CD14-positive monocyte (primary cell): ENCODE measurements at regions not wholly inside any gene's neighbourhood (a gene's known extent, or its start where the extent isn't known, plus 50 kb on each side); places are given as distances from the start of the nearest gene placed in this dataset.

Source experiments
- DNase-seq, 3 donors: peaks; one replicate each; pipeline ENCODE4 v3.0.0-alpha.2; 2011 to 2022
- H2AFZ ChIP-seq: 2 replicates; pipeline ENCODE4 v1.6.0; 2012; ENCODE audit warnings: mild to moderate bottlenecking, low read depth, low read length, inconsistent platforms; ENCODE audit not compliant: insufficient read depth, poor library complexity, severe bottlenecking
- H3K27ac ChIP-seq, 2 donors: 1 replicate in 1 of 2; 2 replicates in 1 of 2; pipeline ENCODE4 v1.5.1; 2012 to 2013; ENCODE audit warnings: low read length in 2 of 2, control low read depth in 1 of 2, inconsistent platforms in 1 of 2, low read depth in 1 of 2, mild to moderate bottlenecking in 1 of 2
- H3K27me3 ChIP-seq, 2 donors: one replicate each; pipeline versions ENCODE4 v1.6.0 to v1.6.1; 2011 to 2013; ENCODE audit warnings: low read length in 2 of 2; ENCODE audit not compliant: control insufficient read depth in 2 of 2, insufficient read depth in 2 of 2
- H3K36me3 ChIP-seq, 2 donors: replicated peaks in 1 of 2; 1 replicate in 1 of 2; 2 replicates in 1 of 2; pipeline versions ENCODE4 v1.5.1 to v1.6.1; 2012 to 2013; ENCODE audit warnings: low read length in 2 of 2, control low read depth in 1 of 2, inconsistent platforms in 1 of 2, mild to moderate bottlenecking in 1 of 2; ENCODE audit not compliant: insufficient read depth in 2 of 2, control insufficient read depth in 1 of 2
- H3K4me1 ChIP-seq, 2 donors: 1 replicate in 1 of 2; 2 replicates in 1 of 2; pipeline versions ENCODE4 v1.5.1 to v1.6.1; 2012 to 2013; ENCODE audit warnings: low read length in 2 of 2, control low read depth in 1 of 2, inconsistent platforms in 1 of 2, mild to moderate bottlenecking in 1 of 2, moderate library complexity in 1 of 2; ENCODE audit not compliant: insufficient read depth in 2 of 2, control insufficient read depth in 1 of 2
- H3K4me2 ChIP-seq: replicated peaks from 2 replicates; pipeline ENCODE3; 2012; ENCODE audit warnings: low read length, moderate library complexity, mild to moderate bottlenecking; ENCODE audit not compliant: poor library complexity, severe bottlenecking; ENCODE audit errors: extremely low read depth
- H3K4me3 ChIP-seq, 3 experiments: fragments of 200-600 bp in 1 of 3; sonication (generic) in 1 of 3; replicated peaks in 1 of 3; 1 replicate in 2 of 3; 2 replicates in 1 of 3; pipeline ENCODE4 v1.5.1; 2011 to 2013; ENCODE audit warnings: low read length in 3 of 3, mild to moderate bottlenecking in 3 of 3, control low read depth in 2 of 3, low read depth in 2 of 3, inconsistent platforms in 1 of 3, moderate library complexity in 1 of 3
- H3K79me2 ChIP-seq: 2 replicates; pipeline ENCODE4 v1.6.0; 2012; ENCODE audit warnings: mild to moderate bottlenecking, control low read depth, inconsistent platforms, low read length, moderate library complexity; ENCODE audit not compliant: insufficient read depth
- H3K9ac ChIP-seq: 2 replicates; pipeline ENCODE4 v1.6.0; 2017; ENCODE audit warnings: low read length, mild to moderate bottlenecking; ENCODE audit not compliant: insufficient read depth, poor library complexity, severe bottlenecking
- H3K9me3 ChIP-seq, 2 donors: replicated peaks in 1 of 2; 1 replicate in 1 of 2; 2 replicates in 1 of 2; pipeline versions ENCODE4 v1.5.1 to v1.6.1; 2012 to 2013; ENCODE audit warnings: low read length in 2 of 2, control low read depth in 1 of 2; ENCODE audit not compliant: control insufficient read depth in 1 of 2, insufficient read depth in 1 of 2
- H4K20me1 ChIP-seq: 2 replicates; pipeline ENCODE4 v1.6.0; 2012; ENCODE audit warnings: mild to moderate bottlenecking, low read length, control low read depth, moderate library complexity; ENCODE audit not compliant: insufficient read depth
- H3K27ac Mint-ChIP-seq, 7 donors: one replicate each; pipeline ENCODE4 v1.8.0; 2020; ENCODE audit warnings: mild to moderate bottlenecking in 7 of 7, mixed read lengths in 7 of 7, moderate library complexity in 6 of 7, inconsistent platforms in 2 of 7
- H3K27me3 Mint-ChIP-seq, 3 donors: one replicate each; pipeline ENCODE4 v1.8.0; 2021 to 2022; ENCODE audit warnings: low read depth in 3 of 3, mild to moderate bottlenecking in 3 of 3, mixed read lengths in 3 of 3, moderate library complexity in 3 of 3, inconsistent platforms in 1 of 3
- H3K36me3 Mint-ChIP-seq, 2 donors: one replicate each; pipeline ENCODE4 v1.8.0; 2020; ENCODE audit warnings: mixed read lengths in 2 of 2, inconsistent platforms in 1 of 2, mild to moderate bottlenecking in 1 of 2
- H3K4me1 Mint-ChIP-seq: one replicate; pipeline ENCODE4 v1.8.0; 2020; ENCODE audit warnings: mild to moderate bottlenecking, mixed read lengths
- H3K4me3 Mint-ChIP-seq, 2 donors: one replicate each; pipeline ENCODE4 v1.8.0; 2020; ENCODE audit warnings: mild to moderate bottlenecking in 2 of 2, mixed read lengths in 2 of 2, moderate library complexity in 1 of 2
- H3K9me3 Mint-ChIP-seq, 7 donors: one replicate each; pipeline ENCODE4 v1.8.0; 2020 to 2022; ENCODE audit warnings: mixed read lengths in 7 of 7, mild to moderate bottlenecking in 6 of 7, moderate library complexity in 6 of 7, inconsistent platforms in 2 of 7
- WGBS: methylation state at CpG from one replicate; pipeline ENCODE4 v1.1.5; 2013; ENCODE audit warnings: missing lambda C conversion rate; ENCODE audit not compliant: insufficient coverage; 5-methylcytosine and 5-hydroxymethylcytosine counted together
- intact Hi-C, 2 donors: fragments of 100-400 bp; cut with micrococcal nuclease; formaldehyde crosslinking; loops; one replicate each; pipeline versions ENCODE4 v1.15.0 to v1.15.1; 2023
- TF ChIP-seq, protein P1 (sequence below): fragments of 200-600 bp; IDR thresholded peaks from one replicate; pipeline ENCODE4 v1.8.0; 2022; ENCODE audit warnings: antibody characterized with exemption, mild to moderate bottlenecking

GRCh38 chr1:4595341-4596225 lies 58.8 kb upstream of the AJAP1 start:
- H3K36me3 ChIP-seq = no peaks in the 10 kb centered on the region
- H3K4me3 ChIP-seq = no peak overlapping the region
- no peak for DNase-seq
- no peaks in the 10 kb centered on the region for H4K20me1 ChIP-seq
- H3K9me3 Mint-ChIP-seq = peaks cover 0 to 3% (median 0%) of the 10 kb centered on the region in 7 donors
- no peaks in the 10 kb centered on the region for H3K79me2 ChIP-seq
- peaks cover 2 to 4% (median 2%) of the 10 kb centered on the region in 3 donors for H3K27me3 Mint-ChIP-seq
- H3K4me1 ChIP-seq = no peaks in the 10 kb centered on the region
- H3K9me3 ChIP-seq = no peaks in the 10 kb centered on the region
- H3K4me3 Mint-ChIP-seq = no peak overlapping the region
- H3K4me1 Mint-ChIP-seq = no peaks in the 10 kb centered on the region
- no peak overlapping the region for H3K27ac ChIP-seq
- H3K27ac Mint-ChIP-seq = peak overlapping the region in 1 of 7 donors; percentile 46
- no peaks in the 10 kb centered on the region for H3K36me3 Mint-ChIP-seq
- H3K4me2 ChIP-seq = no peak overlapping the region
- no peak overlapping the region for H2AFZ ChIP-seq
- H3K27me3 ChIP-seq = no peaks in the 10 kb centered on the region
- 92% methylated on average over 13 of the region's 17 CpGs for WGBS
- no peak overlapping the region for H3K9ac ChIP-seq
- TF ChIP-seq, protein P1, sequence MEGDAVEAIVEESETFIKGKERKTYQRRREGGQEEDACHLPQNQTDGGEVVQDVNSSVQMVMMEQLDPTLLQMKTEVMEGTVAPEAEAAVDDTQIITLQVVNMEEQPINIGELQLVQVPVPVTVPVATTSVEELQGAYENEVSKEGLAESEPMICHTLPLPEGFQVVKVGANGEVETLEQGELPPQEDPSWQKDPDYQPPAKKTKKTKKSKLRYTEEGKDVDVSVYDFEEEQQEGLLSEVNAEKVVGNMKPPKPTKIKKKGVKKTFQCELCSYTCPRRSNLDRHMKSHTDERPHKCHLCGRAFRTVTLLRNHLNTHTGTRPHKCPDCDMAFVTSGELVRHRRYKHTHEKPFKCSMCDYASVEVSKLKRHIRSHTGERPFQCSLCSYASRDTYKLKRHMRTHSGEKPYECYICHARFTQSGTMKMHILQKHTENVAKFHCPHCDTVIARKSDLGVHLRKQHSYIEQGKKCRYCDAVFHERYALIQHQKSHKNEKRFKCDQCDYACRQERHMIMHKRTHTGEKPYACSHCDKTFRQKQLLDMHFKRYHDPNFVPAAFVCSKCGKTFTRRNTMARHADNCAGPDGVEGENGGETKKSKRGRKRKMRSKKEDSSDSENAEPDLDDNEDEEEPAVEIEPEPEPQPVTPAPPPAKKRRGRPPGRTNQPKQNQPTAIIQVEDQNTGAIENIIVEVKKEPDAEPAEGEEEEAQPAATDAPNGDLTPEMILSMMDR = no peak
- intact Hi-C loops = no loop called here

GRCh38 chr1:4596486-4596885 lies 57.9 kb upstream of the AJAP1 start:
- no peak overlapping the region for H3K27ac Mint-ChIP-seq
- no peaks in the 10 kb centered on the region for H3K36me3 Mint-ChIP-seq
- intact Hi-C loops = no loop called here
- no peak overlapping the region for H3K4me3 ChIP-seq
- peaks cover 0 to 3% (median 0%) of the 10 kb centered on the region in 7 donors for H3K9me3 Mint-ChIP-seq
- H3K9ac ChIP-seq = no peak overlapping the region
- no peaks in the 10 kb centered on the region for H3K4me1 Mint-ChIP-seq
- H2AFZ ChIP-seq = no peak overlapping the region
- TF ChIP-seq, protein P1 = no peak
- H3K79me2 ChIP-seq = no peaks in the 10 kb centered on the region
- DNase-seq = no peak
- H3K4me3 Mint-ChIP-seq = no peak overlapping the region
- no peaks in the 10 kb centered on the region for H3K36me3 ChIP-seq
- H3K4me2 ChIP-seq = no peak overlapping the region
- H3K4me1 ChIP-seq = no peaks in the 10 kb centered on the region
- no peak overlapping the region for H3K27ac ChIP-seq
- H3K9me3 ChIP-seq = no peaks in the 10 kb centered on the region
- H4K20me1 ChIP-seq = no peaks in the 10 kb centered on the region
- peaks cover 2 to 4% (median 4%) of the 10 kb centered on the region in 3 donors for H3K27me3 Mint-ChIP-seq
- H3K27me3 ChIP-seq = no peaks in the 10 kb centered on the region
- WGBS = 86% methylated on average over 6 of the region's 8 CpGs
